ENCODE measurements at regions not wholly inside any gene's neighbourhood (a gene's known extent, or its start where the extent isn't known, plus 50 kb on each side); places are given as distances from the start of the nearest gene placed in this dataset.

GRCh38 chrX:40329616-40330015 is 231.9 kb upstream of the BCOR start (continued):
- TF ChIP-seq RFX5 (IDR thresholded peaks at IDR 0.05; ENCODE audit: low read length): no peak

GRCh38 chrX:40327085-40327484 is 229.3 kb upstream of the BCOR start:
- 33% methylated on average over 1 of the region's 1 CpG for WGBS (ENCODE audit: low lambda C conversion rate)
- H3K36me3 ChIP-seq (replicated peaks in 1 of 2; ENCODE audit: control insufficient read depth in 1 of 2, insufficient read depth in 2 of 2, low read length in 1 of 2): no peaks in the 10 kb centered on the region
- H3K9ac ChIP-seq: no peak overlapping the region
- no peaks in the 10 kb centered on the region for H3K9me3 ChIP-seq
- H3F3A ChIP-seq (replicated peaks; ENCODE audit: insufficient read depth): no peaks in the 10 kb centered on the region
- no peak overlapping the region for H2AFZ ChIP-seq (ENCODE audit: low read depth)
- H3K4me2 ChIP-seq: no peak overlapping the region
- no peaks in the 10 kb centered on the region for H3K9me2 ChIP-seq
- no peak for TF ChIP-seq SIN3A (IDR thresholded peaks at IDR 0.05; ENCODE audit: borderline replicate concordance, low read depth, low read length)
- no peak for TF ChIP-seq ELF1 (IDR thresholded peaks at IDR 0.05)
- TF ChIP-seq USF1 (IDR thresholded peaks at IDR 0.05; ENCODE audit: borderline replicate concordance, low read depth): no peak
- no peak for TF ChIP-seq FOSL2 (IDR thresholded peaks at IDR 0.05; ENCODE audit: borderline replicate concordance, low read depth)
- TF ChIP-seq GATA2 (CRISPR knock-in tag; IDR thresholded peaks at IDR 0.05): no peak
- TF ChIP-seq EZH2phosphoT487 (IDR thresholded peaks at IDR 0.05; ENCODE audit: borderline replicate concordance, low read depth): no peak
- TF ChIP-seq ZBTB33 (IDR thresholded peaks at IDR 0.05; ENCODE audit: borderline replicate concordance, low read depth): no peak
- H3K27ac ChIP-seq (ENCODE audit: low read depth in 2 of 2, low read length in 1 of 2): no peak overlapping the region
- H3K79me2 ChIP-seq (ENCODE audit: insufficient read depth): no peaks in the 10 kb centered on the region
- ChIA-PET POLR2A (no interaction called here), CTCF (interaction anchor here (1.6 kb wide), 1 partner anchor 9 kb away, joined by 4 read pairs; no protein-coding TSS in a partner anchor)
- H3K4me1 ChIP-seq (ENCODE audit: control insufficient read depth in 1 of 2, insufficient read depth in 2 of 2, low read depth in 1 of 2, low read length in 1 of 2): no peaks in the 10 kb centered on the region
- no peak overlapping the region for H3K4me3 ChIP-seq (ENCODE audit: low read depth in 2 of 2, low read length in 1 of 2)
- no peaks in the 10 kb centered on the region for H4K20me1 ChIP-seq (ENCODE audit: insufficient read depth)
- DNase-seq: no peak
- H3K27me3 ChIP-seq (ENCODE audit: insufficient read depth): no peaks in the 10 kb centered on the region; the same call in 1 of the 2 replicates

- no peak overlapping the region for H3K4me2 ChIP-seq
- no peaks in the 10 kb centered on the region for H3K79me2 ChIP-seq (ENCODE audit: insufficient read depth)
- H3K27ac ChIP-seq (ENCODE audit: low read depth in 2 of 2, low read length in 1 of 2): no peak overlapping the region
- H3K27me3 ChIP-seq (ENCODE audit: insufficient read depth): no peaks in the 10 kb centered on the region; the same call in 1 of the 2 replicates
- H3K9me3 ChIP-seq: no peaks in the 10 kb centered on the region
- TF ChIP-seq EZH2phosphoT487 (IDR thresholded peaks at IDR 0.05; ENCODE audit: borderline replicate concordance, low read depth) (no peak), MAX (IDR thresholded peaks at IDR 0.05; ENCODE audit: low read depth) (no peak), CTCF (IDR thresholded peaks at IDR 0.05) (no peak), RFX5 (IDR thresholded peaks at IDR 0.05; ENCODE audit: low read length) (no peak), MEF2A (IDR thresholded peaks at IDR 0.05; ENCODE audit: borderline replicate concordance, low read depth) (no peak), PBX3 (IDR thresholded peaks at IDR 0.05) (no peak), TEAD4 (IDR thresholded peaks at IDR 0.05; ENCODE audit: borderline replicate concordance, insufficient read depth) (no peak), GABPA (IDR thresholded peaks at IDR 0.05; ENCODE audit: low read depth) (no peak), ELF1 (IDR thresholded peaks at IDR 0.05) (no peak), JUND (IDR thresholded peaks at IDR 0.05) (no peak)
- H3K4me3 ChIP-seq (ENCODE audit: low read depth in 2 of 2, low read length in 1 of 2): no peak overlapping the region
- H3K9me2 ChIP-seq: no peaks in the 10 kb centered on the region
- no peak for DNase-seq
- H3K9ac ChIP-seq: no peak overlapping the region
- H2AFZ ChIP-seq (ENCODE audit: low read depth): no peak overlapping the region
- POLR2A ChIA-PET: no interaction called here
- WGBS (ENCODE audit: low lambda C conversion rate): 22% methylated on average over 8 of the region's 8 CpGs
- H3K4me1 ChIP-seq (ENCODE audit: control insufficient read depth in 1 of 2, insufficient read depth in 2 of 2, low read depth in 1 of 2, low read length in 1 of 2): no peaks in the 10 kb centered on the region
- CTCF ChIA-PET: interaction anchor here (1.6 kb wide), 1 partner anchor 8 kb away, joined by 4 read pairs; no protein-coding TSS in a partner anchor
- no peaks in the 10 kb centered on the region for H3F3A ChIP-seq (replicated peaks; ENCODE audit: insufficient read depth)
- no peaks in the 10 kb centered on the region for H3K36me3 ChIP-seq (replicated peaks in 1 of 2; ENCODE audit: control insufficient read depth in 1 of 2, insufficient read depth in 2 of 2, low read length in 1 of 2)
- no peaks in the 10 kb centered on the region for H4K20me1 ChIP-seq (ENCODE audit: insufficient read depth)
Measured at GRCh38 chrX:40326186-40326965, 228.6 kb upstream of the BCOR start.

Measured in SK-N-SH (cell line).